H1 (cell line): ENCODE measurements at regions not wholly inside any gene's neighbourhood (a gene's known extent, or its start where the extent isn't known, plus 50 kb on each side); places are given as distances from the start of the nearest gene placed in this dataset.

ENCODE experiments used
- CTCF ChIA-PET: fragments of 300-600 bp; sonication (Branson Sonifier 250); formaldehyde crosslinking; loops from one replicate; lab custom pipeline; 2021; ENCODE audit not compliant: partially characterized antibody; lab: Charles Lee
- POLR2A ChIA-PET: fragments of 300-600 bp; sonication (Branson Sonifier 250); formaldehyde crosslinking; loops from one replicate; lab custom pipeline; 2021; ENCODE audit warnings: inconsistent platforms; ENCODE audit not compliant: partially characterized antibody; lab: Charles Lee
- DNase-seq, 2 experiments: peaks; one replicate each; pipeline versions ENCODE4 v3.0.0 to v3.0.0-alpha.2; 2010 to 2022; ENCODE audit warnings: low spot score in 2 of 2, low read depth in 1 of 2, mixed read lengths in 1 of 2
- FAIRE-seq: peaks from 2 replicates; lab custom pipeline; 2011; peaks lifted over from hg19 to GRCh38; lab: Jason Lieb, UNC
- H2AFZ ChIP-seq: 2 replicates; pipeline ENCODE4 v1.8.1; 2012; ENCODE audit warnings: low read length, inconsistent platforms
- H2AK5ac ChIP-seq: 2 replicates; pipeline ENCODE4 v1.6.1; 2013; ENCODE audit warnings: low read depth, low read length
- H2BK120ac ChIP-seq: replicated peaks from 2 replicates; pipeline ENCODE3; 2013; ENCODE audit warnings: low read depth, low read length, inconsistent platforms
- H2BK12ac ChIP-seq: 2 replicates; pipeline ENCODE4 v1.6.1; 2013; ENCODE audit warnings: low read depth, low read length
- H2BK15ac ChIP-seq: 2 replicates; pipeline ENCODE4 v1.6.1; 2013; ENCODE audit warnings: low read length
- H2BK20ac ChIP-seq: 2 replicates; pipeline ENCODE4 v1.6.1; 2013; ENCODE audit warnings: low read length
- H2BK5ac ChIP-seq: 2 replicates; pipeline ENCODE4 v1.6.1; 2013; ENCODE audit warnings: low read depth, low read length
- H3K14ac ChIP-seq: 2 replicates; pipeline ENCODE4 v1.6.1; 2013; ENCODE audit warnings: inconsistent platforms; ENCODE audit not compliant: insufficient read length
- H3K18ac ChIP-seq: 2 replicates; pipeline ENCODE4 v1.6.1; 2013; ENCODE audit warnings: low read length; ENCODE audit errors: extremely low read depth
- H3K23ac ChIP-seq: 2 replicates; pipeline ENCODE4 v1.6.1; 2013; ENCODE audit warnings: inconsistent platforms; ENCODE audit not compliant: insufficient read length
- H3K23me2 ChIP-seq: 2 replicates; pipeline ENCODE4 v1.6.1; 2013; ENCODE audit warnings: low read depth, low read length
- H3K27ac ChIP-seq: 2 replicates; pipeline ENCODE4 v1.6.1; 2011; ENCODE audit warnings: low read depth, low read length, inconsistent platforms
- H3K27me3 ChIP-seq, 4 experiments: replicated peaks in 1 of 4; 1 replicate in 1 of 4; 2 replicates in 3 of 4; pipeline versions ENCODE4 v1.6.1 to v1.8.1; 2011 to 2013; ENCODE audit warnings: low read length in 3 of 4, mild to moderate bottlenecking in 3 of 4, inconsistent platforms in 2 of 4, mixed read lengths in 2 of 4, moderate library complexity in 1 of 4; ENCODE audit not compliant: control insufficient read depth in 3 of 4, insufficient read depth in 3 of 4; ENCODE audit errors: extremely low read depth in 1 of 4
- H3K36me3 ChIP-seq, 4 experiments: 2 replicates each; pipeline versions ENCODE4 v1.6.1 to v1.8.1; 2011 to 2013; ENCODE audit warnings: mild to moderate bottlenecking in 4 of 4, low read length in 3 of 4, moderate library complexity in 2 of 4, control low read depth in 1 of 4, inconsistent platforms in 1 of 4; ENCODE audit not compliant: insufficient read depth in 4 of 4, control insufficient read depth in 2 of 4
- H3K4ac ChIP-seq: replicated peaks from 2 replicates; pipeline ENCODE3; 2013; ENCODE audit warnings: low read length, low read depth, mixed read lengths, inconsistent platforms; ENCODE audit not compliant: insufficient read length
- H3K4me1 ChIP-seq, 4 experiments: replicated peaks in 1 of 4; 1 replicate in 1 of 4; 2 replicates in 3 of 4; pipeline versions ENCODE4 v1.6.1 to v1.8.1; 2011 to 2013; ENCODE audit warnings: low read length in 3 of 4, inconsistent platforms in 2 of 4, mixed read lengths in 1 of 4; ENCODE audit not compliant: insufficient read depth in 4 of 4, control insufficient read depth in 3 of 4
- H3K4me2 ChIP-seq, 2 experiments: 2 replicates each; pipeline versions ENCODE4 v1.6.1 to v1.8.1; 2011 to 2013; ENCODE audit warnings: low read depth in 2 of 2, low read length in 2 of 2, control low read depth in 1 of 2, inconsistent platforms in 1 of 2, mild to moderate bottlenecking in 1 of 2; ENCODE audit not compliant: insufficient read depth in 1 of 2
- H3K4me3 ChIP-seq, 4 experiments: fragments of 200-600, 300-600 bp in 1 of 4; sonication (generic), shearing (Covaris generic), sonication (Bioruptor Twin) in 1 of 4; 2 replicates each; pipeline versions ENCODE4 v1.5.1 to v1.8.1; 2011 to 2016; ENCODE audit warnings: low read length in 4 of 4, low read depth in 3 of 4, control low read depth in 2 of 4, inconsistent platforms in 2 of 4, mild to moderate bottlenecking in 2 of 4, mixed read lengths in 1 of 4, moderate library complexity in 1 of 4; ENCODE audit not compliant: insufficient read depth in 2 of 4; ENCODE audit errors: extremely low read depth in 1 of 4
- H3K56ac ChIP-seq: replicated peaks from 2 replicates; pipeline ENCODE3; 2013; ENCODE audit warnings: low read depth, mild to moderate bottlenecking, mixed read lengths, low read length, inconsistent platforms; ENCODE audit not compliant: insufficient read length
- H3K79me1 ChIP-seq: 2 replicates; pipeline ENCODE4 v1.6.1; 2013; ENCODE audit warnings: low read depth, low read length, control low read depth
- H3K79me2 ChIP-seq, 2 experiments: 2 replicates each; pipeline versions ENCODE4 v1.6.1 to v1.8.1; 2012 to 2013; ENCODE audit warnings: low read length in 2 of 2, mild to moderate bottlenecking in 2 of 2, inconsistent platforms in 1 of 2; ENCODE audit not compliant: insufficient read depth in 2 of 2, control insufficient read depth in 1 of 2
- H3K9ac ChIP-seq, 4 experiments: replicated peaks in 1 of 4; 1 replicate in 1 of 4; 2 replicates in 3 of 4; pipeline versions ENCODE4 v1.6.1 to v1.8.1; 2011 to 2013; ENCODE audit warnings: low read depth in 3 of 4, low read length in 3 of 4, control low read depth in 2 of 4, mild to moderate bottlenecking in 2 of 4, moderate library complexity in 2 of 4, inconsistent platforms in 1 of 4; ENCODE audit errors: extremely low read depth in 1 of 4
- H3K9me3 ChIP-seq, 2 experiments: 2 replicates each; pipeline versions ENCODE4 v1.6.1 to v1.8.1; 2012 to 2013; ENCODE audit warnings: mild to moderate bottlenecking in 2 of 2, moderate library complexity in 2 of 2, control low read depth in 1 of 2, inconsistent platforms in 1 of 2, low read depth in 1 of 2, low read length in 1 of 2, mixed read lengths in 1 of 2; ENCODE audit not compliant: insufficient read depth in 2 of 2
- H4K20me1 ChIP-seq, 2 experiments: replicated peaks in 1 of 2; 2 replicates each; pipeline versions ENCODE3 to v1.8.1; 2011 to 2013; ENCODE audit warnings: inconsistent platforms in 2 of 2, low read length in 2 of 2, mild to moderate bottlenecking in 1 of 2; ENCODE audit not compliant: insufficient read depth in 2 of 2, control insufficient read depth in 1 of 2
- H4K5ac ChIP-seq: 2 replicates; pipeline ENCODE4 v1.6.1; 2013; ENCODE audit warnings: low read length, low read depth, mixed read lengths, inconsistent platforms; ENCODE audit not compliant: insufficient read length
- H4K8ac ChIP-seq: 2 replicates; pipeline ENCODE4 v1.8.0; 2013; ENCODE audit warnings: mild to moderate bottlenecking, moderate library complexity, low read length, inconsistent platforms; ENCODE audit not compliant: insufficient read depth; ENCODE audit errors: extremely low read depth
- H4K91ac ChIP-seq: replicated peaks from 2 replicates; pipeline ENCODE3; 2013; ENCODE audit warnings: low read length, mixed read lengths, inconsistent platforms; ENCODE audit not compliant: insufficient read length
- CTBP2 ChIP-seq: IDR thresholded peaks from 2 replicates; pipeline ENCODE4 v1.7.0; 2011; ENCODE audit warnings: borderline replicate concordance, mild to moderate bottlenecking, moderate library complexity, mixed read lengths, low read length; ENCODE audit not compliant: insufficient read depth, insufficient read length
- GTF2F1 ChIP-seq: IDR thresholded peaks from 2 replicates; pipeline ENCODE4 v1.6.1; 2012; ENCODE audit warnings: low read depth, low read length, improper control_type of control experiment, borderline replicate concordance
- KDM4A ChIP-seq: IDR thresholded peaks from one replicate; pipeline ENCODE4 v1.7.1; 2012; ENCODE audit warnings: low read depth, mild to moderate bottlenecking, moderate library complexity, low read length, inconsistent platforms; ENCODE audit not compliant: severe bottlenecking
- NANOG ChIP-seq: IDR thresholded peaks from 2 replicates; pipeline ENCODE4 v1.6.1; 2011; ENCODE audit warnings: low read length, low read depth, mild to moderate bottlenecking, inconsistent platforms; ENCODE audit not compliant: insufficient read depth, poor library complexity, severe bottlenecking
- NRF1 ChIP-seq: IDR thresholded peaks from 2 replicates; pipeline ENCODE4 v1.6.1; 2011; ENCODE audit warnings: mild to moderate bottlenecking, low read depth, low read length, improper control_type of control experiment
- POU5F1 ChIP-seq: IDR thresholded peaks from 2 replicates; pipeline ENCODE4 v1.6.1; 2011; ENCODE audit warnings: low read depth, mild to moderate bottlenecking, low read length, moderate library complexity
- SAP30 ChIP-seq: fragments of 300-600 bp; sonication (generic); IDR thresholded peaks from 2 replicates; pipeline ENCODE4 v1.7.1; 2012; ENCODE audit warnings: low read length, moderate library complexity, mild to moderate bottlenecking, inconsistent platforms; ENCODE audit not compliant: insufficient read depth, insufficient replicate concordance
- SIN3A ChIP-seq, 2 experiments: IDR thresholded peaks in 1 of 2; conservative IDR thresholded peaks in 1 of 2; 2 replicates each; pipeline ENCODE4 v1.6.1; 2011 to 2012; ENCODE audit warnings: low read length in 2 of 2, improper control_type of control experiment in 1 of 2, low read depth in 1 of 2, mild to moderate bottlenecking in 1 of 2
- SRF ChIP-seq: IDR thresholded peaks from 2 replicates; pipeline ENCODE4 v1.6.1; 2011; ENCODE audit warnings: mild to moderate bottlenecking, low read depth, low read length, moderate library complexity
- TAF1 ChIP-seq: IDR thresholded peaks from 2 replicates; pipeline ENCODE4 v1.6.1; 2011; ENCODE audit warnings: mild to moderate bottlenecking, low read depth, low read length
- TAF7 ChIP-seq: optimal IDR thresholded peaks from 2 replicates; pipeline ENCODE3; 2011; ENCODE audit warnings: low read depth, mild to moderate bottlenecking, inconsistent platforms, low read length, moderate library complexity, borderline replicate concordance
- TCF12 ChIP-seq: IDR thresholded peaks from 2 replicates; pipeline ENCODE4 v1.6.1; 2011; ENCODE audit warnings: low read depth, mild to moderate bottlenecking, low read length
- ZNF274 ChIP-seq: IDR thresholded peaks from 2 replicates; pipeline ENCODE4 v1.7.0; 2012; ENCODE audit warnings: low read length, borderline replicate concordance; ENCODE audit errors: extremely low read depth
- WGBS, 2 experiments: shearing (Covaris generic) in 1 of 2; methylation state at CpG; one replicate each; pipeline versions ENCODE4 v1.1.6 to v1.1.7; 2013 to 2015; ENCODE audit warnings: low lambda C conversion rate in 2 of 2, mixed read lengths in 2 of 2, inconsistent platforms in 1 of 2, low coverage in 1 of 2, missing lambda C conversion rate in 1 of 2; ENCODE audit not compliant: insufficient replicate concordance in 2 of 2, insufficient coverage in 1 of 2, insufficient read length in 1 of 2; ENCODE audit errors: extremely low coverage in 1 of 2, missing lambda C conversion rate in 1 of 2; 5-methylcytosine and 5-hydroxymethylcytosine counted together
- TF ChIP-seq, protein P1 (sequence below): IDR thresholded peaks from 2 replicates; pipeline ENCODE4 v1.6.1; 2011; ENCODE audit warnings: low read depth, mild to moderate bottlenecking, low read length; ENCODE audit not compliant: insufficient read depth

- H2AK5ac ChIP-seq: no peak overlapping the region
- peaks cover 6% of the 10 kb centered on the region for H3K23me2 ChIP-seq
- no peak for DNase-seq
- no peak overlapping the region for H4K5ac ChIP-seq
- no peak overlapping the region for H3K4ac ChIP-seq
- H3K14ac ChIP-seq: no peak overlapping the region
- no peaks in the 10 kb centered on the region for H3K79me2 ChIP-seq
- no peak overlapping the region for H4K8ac ChIP-seq
- WGBS, 2 experiments: 92% methylated on average over 2 of the region's 6 CpGs; no CpG with 5 or more reads in 1 of the 2 experiments
- no peak overlapping the region for H2BK15ac ChIP-seq
- H4K91ac ChIP-seq: no peak overlapping the region
- H2BK20ac ChIP-seq: no peak overlapping the region
- no peak overlapping the region for H2BK5ac ChIP-seq
- H3K36me3 ChIP-seq: no peaks in the 10 kb centered on the region
- H3K23ac ChIP-seq: no peak overlapping the region
- no peak overlapping the region for H3K4me3 ChIP-seq
- ChIA-PET CTCF (interaction anchor here (1.3 kb wide), 1 partner anchor 144 kb away, joined by 3 read pairs; no protein-coding TSS in a partner anchor), POLR2A (no interaction called here)
- no peaks in the 10 kb centered on the region for H3K27me3 ChIP-seq
- H3K79me1 ChIP-seq: no peaks in the 10 kb centered on the region
- peaks cover 0 to 7% of the 10 kb centered on the region in 2 experiments for H4K20me1 ChIP-seq
- H3K4me2 ChIP-seq: no peak overlapping the region
- H3K27ac ChIP-seq: no peak overlapping the region
- H2BK120ac ChIP-seq: no peak overlapping the region
- H3K4me1 ChIP-seq: no peaks in the 10 kb centered on the region
- no peak overlapping the region for H3K56ac ChIP-seq
- H3K9me3 ChIP-seq: peaks cover 3 to 4% of the 10 kb centered on the region in 2 experiments; a peak in 2 of 4 replicates
- no peak overlapping the region for H2BK12ac ChIP-seq
- H3K9ac ChIP-seq: no peak overlapping the region
- H3K18ac ChIP-seq: no peak overlapping the region
- no peak overlapping the region for H2AFZ ChIP-seq
- no peak for FAIRE-seq
- TF ChIP-seq CTBP2: no peak
- no peak for TF ChIP-seq KDM4A
- TF ChIP-seq ZNF274: no peak
- TF ChIP-seq SRF: no peak
- TF ChIP-seq GTF2F1: no peak
- TF ChIP-seq TAF7: no peak
- no peak for TF ChIP-seq SAP30
- TF ChIP-seq NANOG: no peak
- TF ChIP-seq, protein P1, sequence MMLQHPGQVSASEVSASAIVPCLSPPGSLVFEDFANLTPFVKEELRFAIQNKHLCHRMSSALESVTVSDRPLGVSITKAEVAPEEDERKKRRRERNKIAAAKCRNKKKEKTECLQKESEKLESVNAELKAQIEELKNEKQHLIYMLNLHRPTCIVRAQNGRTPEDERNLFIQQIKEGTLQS: no peak
- no peak for TF ChIP-seq POU5F1
- no peak for TF ChIP-seq TCF12
- no peak for TF ChIP-seq SIN3A (conservative IDR thresholded peaks at IDR 0.05 in 1 of 2, IDR thresholded peaks at IDR 0.05 in 1 of 2; ENCODE audit: low read depth in 1 of 2, low read length in 2 of 2)
- no peak for TF ChIP-seq NRF1
- TF ChIP-seq TAF1: no peak
Measured at GRCh38 chr7:3234051-3234450, 67.0 kb upstream of the SDK1 start.
